ENCODE measurements at regions not wholly inside any gene's neighbourhood (a gene's known extent, or its start where the extent isn't known, plus 50 kb on each side); places are given as distances from the start of the nearest gene placed in this dataset.

DNA sequence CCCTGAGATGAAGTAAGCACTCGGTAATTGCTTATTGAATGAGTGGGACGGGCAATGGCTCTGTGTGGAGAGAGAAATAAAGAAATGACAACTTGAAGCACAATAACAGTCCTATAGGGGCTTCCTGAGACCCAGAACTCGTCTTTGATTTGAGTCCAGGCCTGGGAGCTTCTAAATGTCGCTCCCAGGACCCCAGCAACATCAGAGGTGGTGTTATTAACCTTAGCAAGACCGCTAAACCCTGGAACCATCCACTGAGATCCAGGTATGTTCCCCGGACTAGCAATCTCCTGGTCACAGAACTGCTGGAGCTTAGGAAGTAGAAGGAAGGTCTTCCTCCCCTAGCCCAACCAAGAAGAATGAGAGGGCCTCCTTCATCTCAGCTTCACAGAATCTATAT is 160.0 kb downstream of the MINAR1 start:
- DNase-seq (ENCODE audit: low read depth, low spot score): no peak
- TF ChIP-seq FOS (IDR thresholded peaks at IDR 0.05; ENCODE audit: borderline replicate concordance, insufficient read depth, low read length) (no peak), POLR2AphosphoS5 (IDR thresholded peaks at IDR 0.05; ENCODE audit: insufficient read depth, low read depth, low read length) (no peak), EZH2 (IDR thresholded peaks at IDR 0.05; ENCODE audit: borderline replicate concordance, low read depth, low read length, severe bottlenecking) (no peak), MYC (IDR thresholded peaks at IDR 0.05; ENCODE audit: low read depth, low read length) (no peak), GATA2 (IDR thresholded peaks at IDR 0.05; ENCODE audit: insufficient read depth, insufficient read length, low read depth, low read length) (no peak), POLR2A (IDR thresholded peaks at IDR 0.05; ENCODE audit: low read depth, low read length) (no peak), JUN (IDR thresholded peaks at IDR 0.05; ENCODE audit: borderline replicate concordance, insufficient read depth, insufficient read length, low read depth) (no peak)
- TF ChIP-seq, protein P1, sequence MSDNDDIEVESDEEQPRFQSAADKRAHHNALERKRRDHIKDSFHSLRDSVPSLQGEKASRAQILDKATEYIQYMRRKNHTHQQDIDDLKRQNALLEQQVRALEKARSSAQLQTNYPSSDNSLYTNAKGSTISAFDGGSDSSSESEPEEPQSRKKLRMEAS (IDR thresholded peaks at IDR 0.05; ENCODE audit: insufficient read depth, insufficient read length): no peak
- TF ChIP-seq, protein P2, sequence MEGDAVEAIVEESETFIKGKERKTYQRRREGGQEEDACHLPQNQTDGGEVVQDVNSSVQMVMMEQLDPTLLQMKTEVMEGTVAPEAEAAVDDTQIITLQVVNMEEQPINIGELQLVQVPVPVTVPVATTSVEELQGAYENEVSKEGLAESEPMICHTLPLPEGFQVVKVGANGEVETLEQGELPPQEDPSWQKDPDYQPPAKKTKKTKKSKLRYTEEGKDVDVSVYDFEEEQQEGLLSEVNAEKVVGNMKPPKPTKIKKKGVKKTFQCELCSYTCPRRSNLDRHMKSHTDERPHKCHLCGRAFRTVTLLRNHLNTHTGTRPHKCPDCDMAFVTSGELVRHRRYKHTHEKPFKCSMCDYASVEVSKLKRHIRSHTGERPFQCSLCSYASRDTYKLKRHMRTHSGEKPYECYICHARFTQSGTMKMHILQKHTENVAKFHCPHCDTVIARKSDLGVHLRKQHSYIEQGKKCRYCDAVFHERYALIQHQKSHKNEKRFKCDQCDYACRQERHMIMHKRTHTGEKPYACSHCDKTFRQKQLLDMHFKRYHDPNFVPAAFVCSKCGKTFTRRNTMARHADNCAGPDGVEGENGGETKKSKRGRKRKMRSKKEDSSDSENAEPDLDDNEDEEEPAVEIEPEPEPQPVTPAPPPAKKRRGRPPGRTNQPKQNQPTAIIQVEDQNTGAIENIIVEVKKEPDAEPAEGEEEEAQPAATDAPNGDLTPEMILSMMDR (IDR thresholded peaks at IDR 0.05; ENCODE audit: extremely low read depth in 1 of 2, insufficient read depth in 1 of 2, low read depth in 1 of 2, low read length in 2 of 2): no peak
- no peak for FAIRE-seq
- POLR2A ChIA-PET: no interaction called here
- BruUV-seq (replicated peaks): no TSS peak
- Histone ChIP-seq H3K9ac (replicated peaks; ENCODE audit: extremely low read depth, insufficient read depth, low read length) (no peak overlapping the region), H3K27ac (ENCODE audit: insufficient read depth, low read depth, low read length) (no peak overlapping the region), H3K4me3 (replicated peaks in 1 of 3; ENCODE audit: insufficient read depth in 1 of 3, low read depth in 1 of 3, low read length in 3 of 3) (no peak overlapping the region), H3K9me1 (replicated peaks; ENCODE audit: control insufficient read depth, extremely low read depth, insufficient read depth, low read length) (no peaks in the 10 kb centered on the region), H3K4me1 (ENCODE audit: control insufficient read depth, extremely low read depth, insufficient read depth, low read length) (no peaks in the 10 kb centered on the region), H3K4me2 (ENCODE audit: insufficient read depth, low read length) (no peak overlapping the region), H3K9me3 (replicated peaks; ENCODE audit: control insufficient read depth, insufficient read depth, low read length) (no peaks in the 10 kb centered on the region), H2AFZ (ENCODE audit: low read depth, low read length) (no peak overlapping the region), H3K36me3 (ENCODE audit: control insufficient read depth in 2 of 2, extremely low read depth in 1 of 2, insufficient read depth in 2 of 2, low read length in 2 of 2) (no peaks in the 10 kb centered on the region), H3K79me2 (ENCODE audit: control insufficient read depth, insufficient read depth, low read length) (no peaks in the 10 kb centered on the region), H3K27me3 (ENCODE audit: control insufficient read depth in 2 of 2, insufficient read depth in 2 of 2, low read length in 2 of 2) (no peaks in the 10 kb centered on the region), H4K20me1 (replicated peaks; ENCODE audit: control insufficient read depth, extremely low read depth, insufficient read depth, low read length) (no peaks in the 10 kb centered on the region)
- intact Hi-C loops (cut with micrococcal nuclease) (no loop called here), dilution Hi-C loops (cut with MboI; ENCODE audit: extremely low pct_ligation_motif_present, low sequenced_read_pairs) (no loop called here)
- CTCF ChIA-PET: interaction anchor here (1.4 to 5.7 kb wide), 4 partner anchors 12 to 256 kb away, joined by 3 to 39 read pairs (median 14); no protein-coding TSS in a partner anchor

Data from endothelial cell of umbilical vein (primary cell).